Tongue (tissue), 1 donor: ENCODE measurements at regions not wholly inside any gene's neighbourhood (a gene's known extent, or its start where the extent isn't known, plus 50 kb on each side); places are given as distances from the start of the nearest gene placed in this dataset.
A peak's percentile ranks its signal among the peaks of the same experiment; 100 is the strongest.

Source experiments
- DNase-seq: peaks from one replicate; pipeline ENCODE4 v3.0.0-alpha.2; 2015

DNA sequence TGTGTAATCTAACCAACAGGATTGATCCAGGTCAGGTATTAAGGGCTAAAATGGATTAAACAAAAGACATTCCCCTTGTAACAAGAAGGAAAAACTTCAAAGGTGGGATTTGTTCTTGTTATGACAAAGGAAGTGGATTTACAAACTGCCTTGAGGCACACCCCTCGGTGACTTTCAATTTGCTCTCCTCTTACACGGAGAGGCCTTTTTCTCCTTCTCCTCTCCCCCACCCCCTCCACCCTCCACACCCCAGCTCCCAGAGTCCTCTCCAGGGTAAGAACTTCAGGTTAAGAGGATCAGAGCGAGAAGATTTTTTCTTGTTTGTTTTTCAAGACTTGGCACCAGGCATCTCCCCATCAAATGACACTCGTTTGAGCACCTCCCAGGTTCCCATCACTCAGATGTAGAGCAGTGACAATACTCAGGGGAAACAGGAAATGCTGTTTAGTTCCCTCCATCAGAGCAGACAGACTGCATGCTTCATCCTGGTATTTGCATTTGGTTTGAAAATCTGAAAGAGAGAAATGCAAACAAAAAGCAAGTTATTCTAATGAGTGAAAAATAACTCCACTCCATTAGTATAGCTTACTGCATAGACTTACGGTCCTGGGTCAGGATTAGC is 77.6 kb upstream of the TMEM260 start:
- DNase-seq = no peak

- DNase-seq = no peak
Measured at GRCh38 chr14:56505361-56505760, 74.2 kb upstream of the TMEM260 start.

DNA sequence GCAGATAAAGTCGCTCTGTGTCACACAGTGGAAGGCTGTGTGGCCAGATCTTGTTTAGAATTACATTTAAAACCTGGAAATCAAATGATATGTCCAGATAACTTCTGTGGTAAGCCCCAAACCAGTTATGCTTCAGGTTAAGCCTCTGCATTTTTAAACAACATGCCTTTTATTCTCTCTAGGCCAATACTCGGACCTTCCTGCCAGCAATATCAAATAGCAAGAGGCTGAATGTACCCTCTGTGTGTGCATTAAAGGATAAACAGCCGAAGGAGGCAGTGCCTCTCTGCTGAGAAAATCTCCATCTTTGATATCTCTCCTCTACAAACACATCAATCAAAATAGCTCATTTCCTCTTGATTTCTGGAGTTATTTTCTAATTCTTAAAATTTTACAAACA is 67.1 kb upstream of the TMEM260 start:
- no peak for DNase-seq

GRCh38 chr14:56514663-56515371 is 64.8 kb upstream of the TMEM260 start:
- DNase-seq = peak; percentile 14

GRCh38 chr14:56515739-56516138 is 63.9 kb upstream of the TMEM260 start:
- DNase-seq = no peak

GRCh38 chr14:56522403-56522802 is 57.2 kb upstream of the TMEM260 start:
- DNase-seq = no peak

DNA sequence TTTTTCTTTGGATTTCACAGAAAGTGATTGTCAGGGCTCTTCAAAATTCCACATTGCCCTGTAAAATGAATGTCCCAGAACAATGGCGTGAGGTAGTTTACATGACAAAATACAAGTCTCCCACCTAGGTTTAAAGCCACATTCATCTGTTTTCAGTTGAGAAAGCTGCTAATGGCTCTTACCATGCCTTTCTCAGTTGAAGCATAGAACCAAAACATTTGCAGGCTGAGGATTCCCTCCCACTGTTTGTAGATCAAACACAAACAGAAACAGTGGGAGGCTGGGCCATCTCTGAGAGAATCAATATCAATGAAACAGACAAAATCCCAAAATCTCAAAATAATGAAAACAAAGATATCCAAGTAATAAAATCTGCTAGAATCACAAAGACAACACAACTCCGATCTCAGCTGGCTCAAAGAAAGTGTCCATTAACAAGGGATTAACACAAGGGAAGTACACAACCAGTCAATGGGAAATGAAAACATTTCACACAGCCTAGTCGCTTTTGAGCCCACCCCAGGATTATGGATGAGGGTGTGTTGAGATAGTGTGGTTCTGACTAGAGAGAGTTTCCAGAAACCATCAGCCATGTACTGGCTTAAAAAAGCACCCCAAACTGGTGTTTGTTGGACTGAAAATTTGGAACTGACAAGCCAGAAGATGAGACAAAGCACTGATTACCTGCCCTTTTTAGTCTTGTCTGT is 54.5 kb upstream of the TMEM260 start:
- DNase-seq = no peak

GRCh38 chr14:56528927-56529326 is 50.7 kb upstream of the TMEM260 start:
- DNase-seq = no peak
